Right renal pelvis (tissue), 4 donors: ENCODE measurements at regions not wholly inside any gene's neighbourhood (a gene's known extent, or its start where the extent isn't known, plus 50 kb on each side); places are given as distances from the start of the nearest gene placed in this dataset.

Experiments used
- DNase-seq, 4 donors: peaks; one replicate each; pipeline ENCODE4 v3.0.0-alpha.2; 2013; ENCODE audit warnings: low read depth in 4 of 4, low spot score in 3 of 4, missing footprints in 1 of 4

DNA sequence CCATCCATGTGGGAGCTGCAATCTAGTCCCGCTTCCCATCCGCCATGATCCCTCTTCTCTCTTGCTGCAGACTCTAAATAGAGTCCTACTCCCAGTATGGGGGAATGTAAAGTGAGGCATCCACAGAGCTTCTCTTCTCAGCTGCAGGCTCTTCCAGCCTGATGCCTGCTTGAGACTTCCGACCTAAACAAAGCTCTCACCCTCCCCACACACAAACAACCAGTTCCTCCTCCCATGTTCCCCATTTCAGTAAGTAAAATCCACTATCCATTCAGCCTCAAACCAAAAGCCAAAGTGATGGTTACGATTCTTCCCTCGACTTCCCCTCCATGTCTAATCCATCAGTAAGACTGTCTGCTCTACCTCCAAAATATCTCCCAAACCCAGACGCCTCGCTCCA is 108.2 kb upstream of the NFE2L3 start:
- DNase-seq = no peak

DNA sequence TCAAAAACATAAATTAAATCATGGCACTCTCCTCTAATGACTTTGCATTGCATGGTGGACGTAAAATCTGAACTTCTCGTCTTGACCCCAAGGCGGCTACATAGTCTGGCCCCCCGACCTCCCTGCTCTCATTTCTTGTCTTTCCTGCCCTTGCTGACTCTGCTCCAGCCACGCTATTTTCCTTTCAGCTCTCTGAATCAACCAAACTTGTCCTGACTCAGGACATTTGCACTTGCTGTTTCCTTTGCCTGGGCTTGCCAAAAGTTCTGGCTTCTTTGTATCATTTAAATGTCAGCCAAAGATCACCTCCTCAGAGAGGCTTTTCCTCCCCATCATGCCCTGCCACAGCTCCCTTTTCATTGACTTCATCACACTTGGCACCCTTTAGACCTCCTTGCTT is 107.7 kb upstream of the NFE2L3 start:
- no peak for DNase-seq

DNA sequence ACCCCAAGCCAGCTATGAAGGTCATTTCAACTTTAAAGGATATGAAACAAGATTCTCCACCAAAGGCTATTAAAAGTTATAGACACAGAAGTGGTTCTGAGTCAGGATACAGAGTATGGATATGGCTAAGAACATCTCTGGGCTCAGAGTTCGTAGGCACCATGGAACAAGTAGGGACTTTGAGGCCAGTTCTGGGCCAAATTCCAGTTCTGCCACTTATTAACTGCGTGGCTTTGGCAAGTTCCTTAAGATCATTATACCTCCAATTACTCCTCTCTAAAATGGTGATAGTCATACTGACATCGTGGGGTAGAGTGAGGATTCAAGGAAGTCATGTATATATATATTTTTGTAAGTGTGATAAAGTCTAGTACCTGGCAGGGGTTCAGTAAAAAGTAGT is 105.8 kb upstream of the NFE2L3 start:
- no peak for DNase-seq

DNA sequence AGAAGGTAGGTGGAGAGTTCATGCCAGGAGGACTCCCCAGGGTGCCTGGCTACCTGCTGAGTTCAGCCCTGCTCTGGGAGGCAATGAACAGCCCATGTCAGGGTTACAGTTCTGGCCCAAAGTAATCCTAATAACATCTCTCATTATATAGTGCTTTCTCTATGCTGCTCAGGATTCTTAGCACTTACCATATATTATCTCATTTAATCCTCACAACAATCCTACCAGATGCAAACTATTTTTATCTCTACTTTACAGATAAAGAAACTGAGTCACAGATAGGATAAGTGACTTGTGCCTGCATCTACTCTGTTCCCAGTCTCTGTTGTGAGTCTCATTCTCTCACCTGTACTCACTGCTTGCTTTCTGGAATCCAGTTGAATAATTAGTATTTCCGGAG is 105.1 kb upstream of the NFE2L3 start:
- no peak for DNase-seq

DNA sequence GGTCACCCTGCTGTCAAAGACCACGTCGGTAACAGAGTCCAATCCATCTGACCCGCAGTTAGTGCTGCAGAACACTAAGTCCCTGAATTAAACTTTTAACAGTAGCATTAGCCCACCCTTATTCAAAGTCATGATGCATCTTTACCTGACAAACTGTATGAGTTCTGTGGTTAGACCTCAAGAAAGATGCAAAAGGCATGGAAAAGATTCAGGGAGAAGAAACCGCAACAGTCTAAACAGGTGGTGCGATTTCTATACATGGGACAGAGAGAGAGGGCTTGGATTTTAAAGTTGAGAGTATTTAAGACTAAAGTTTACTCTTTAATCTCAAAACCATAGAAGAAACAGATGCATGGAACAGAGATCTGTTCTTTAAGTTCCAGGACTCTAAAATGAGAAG is 103.3 kb upstream of the NFE2L3 start:
- no peak for DNase-seq

DNA sequence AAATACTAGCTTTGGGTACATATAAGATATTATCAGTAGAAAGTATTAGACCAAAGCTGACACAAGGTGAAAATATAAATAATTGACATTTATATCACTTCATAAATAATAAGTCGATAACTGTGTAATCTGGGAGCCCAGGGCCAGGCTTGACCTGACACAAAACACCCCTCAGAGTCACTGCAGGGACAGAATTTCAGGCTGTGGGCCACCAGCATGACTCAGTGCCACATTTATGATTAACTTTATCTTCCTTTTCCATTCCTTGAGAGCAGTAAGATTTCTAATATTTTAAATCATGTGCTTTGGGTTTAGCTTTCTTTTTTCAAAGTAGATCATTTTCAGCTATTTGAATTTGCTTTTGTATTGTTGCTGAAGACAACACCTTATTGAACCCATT is 102.9 kb upstream of the NFE2L3 start:
- DNase-seq = no peak

DNA sequence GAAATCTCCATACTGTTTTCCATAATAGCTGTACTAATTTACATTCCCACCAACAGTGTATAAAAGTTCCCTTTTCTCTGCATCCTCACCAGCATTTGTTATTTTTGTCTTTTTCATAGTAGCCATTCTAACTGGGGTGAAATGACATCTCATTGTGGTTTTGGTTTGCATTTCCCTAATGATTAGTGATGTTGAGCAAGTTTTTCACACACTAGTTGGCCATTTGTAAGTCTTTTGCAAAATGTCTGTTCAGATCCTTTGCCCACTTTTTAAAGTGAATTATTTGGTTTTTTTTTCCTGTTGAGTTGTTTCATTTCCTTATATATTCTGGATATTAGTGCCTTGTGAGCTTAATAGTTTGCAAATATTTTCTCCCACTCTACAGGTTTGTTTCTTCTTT is 101.0 kb upstream of the NFE2L3 start:
- DNase-seq = no peak

DNA sequence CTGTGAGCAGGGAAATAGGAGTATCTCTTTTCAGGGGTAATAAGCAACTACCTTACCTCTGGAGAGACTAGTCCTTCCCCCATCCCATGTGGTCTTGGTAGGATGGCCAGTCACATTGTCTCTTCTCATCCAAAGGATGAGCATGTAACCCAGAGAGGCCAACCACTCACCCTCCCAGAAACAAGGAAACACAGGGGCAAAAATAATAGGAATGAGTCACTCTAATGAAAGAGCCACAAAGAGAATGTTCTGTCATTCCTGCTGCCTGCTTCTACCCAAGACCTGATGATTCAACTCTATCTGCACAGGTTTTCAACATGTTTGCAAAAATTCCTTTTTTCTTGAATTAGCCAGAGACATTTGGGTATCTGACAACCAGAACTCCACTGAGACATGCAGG is 99.3 kb upstream of the NFE2L3 start:
- DNase-seq = no peak

DNA sequence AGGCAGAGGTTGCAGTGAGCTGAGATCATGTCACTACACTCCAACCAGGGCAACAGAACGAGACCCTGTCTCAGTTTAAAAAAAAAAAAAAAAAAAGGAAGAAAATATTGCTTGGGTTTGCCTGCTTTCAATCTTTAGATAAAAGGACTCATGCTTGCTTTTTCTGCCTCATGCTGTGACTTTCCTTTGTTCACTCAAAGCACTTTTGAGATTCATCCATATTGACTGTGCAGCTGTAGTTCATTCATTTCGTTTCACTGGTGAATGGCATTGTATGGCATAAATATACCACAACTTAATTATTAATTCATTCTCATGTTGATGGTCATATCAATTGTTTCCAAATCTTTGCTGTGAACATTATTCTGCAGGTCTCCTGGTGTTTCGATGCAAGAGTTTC is 97.6 kb upstream of the NFE2L3 start:
- no peak for DNase-seq

DNA sequence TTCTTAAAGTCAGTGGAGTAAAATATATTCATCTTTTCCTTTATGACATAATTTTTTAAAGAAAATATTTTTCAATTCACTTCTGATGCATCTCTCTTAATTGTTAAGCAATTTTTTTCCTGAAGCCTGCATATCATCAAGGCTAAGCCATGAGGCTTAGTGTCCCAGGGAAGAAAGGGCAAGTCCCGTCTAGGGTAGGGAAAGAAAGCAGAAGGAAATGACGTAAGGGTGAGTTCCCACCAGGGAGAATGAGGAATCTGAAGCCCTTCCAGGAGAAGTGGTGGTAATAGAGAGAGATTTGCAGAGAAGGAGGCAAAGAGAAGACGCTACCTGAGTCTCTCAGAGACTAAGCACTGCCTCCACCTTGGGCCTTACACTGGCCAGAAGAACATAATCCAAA is 96.8 kb upstream of the NFE2L3 start:
- DNase-seq = no peak

DNA sequence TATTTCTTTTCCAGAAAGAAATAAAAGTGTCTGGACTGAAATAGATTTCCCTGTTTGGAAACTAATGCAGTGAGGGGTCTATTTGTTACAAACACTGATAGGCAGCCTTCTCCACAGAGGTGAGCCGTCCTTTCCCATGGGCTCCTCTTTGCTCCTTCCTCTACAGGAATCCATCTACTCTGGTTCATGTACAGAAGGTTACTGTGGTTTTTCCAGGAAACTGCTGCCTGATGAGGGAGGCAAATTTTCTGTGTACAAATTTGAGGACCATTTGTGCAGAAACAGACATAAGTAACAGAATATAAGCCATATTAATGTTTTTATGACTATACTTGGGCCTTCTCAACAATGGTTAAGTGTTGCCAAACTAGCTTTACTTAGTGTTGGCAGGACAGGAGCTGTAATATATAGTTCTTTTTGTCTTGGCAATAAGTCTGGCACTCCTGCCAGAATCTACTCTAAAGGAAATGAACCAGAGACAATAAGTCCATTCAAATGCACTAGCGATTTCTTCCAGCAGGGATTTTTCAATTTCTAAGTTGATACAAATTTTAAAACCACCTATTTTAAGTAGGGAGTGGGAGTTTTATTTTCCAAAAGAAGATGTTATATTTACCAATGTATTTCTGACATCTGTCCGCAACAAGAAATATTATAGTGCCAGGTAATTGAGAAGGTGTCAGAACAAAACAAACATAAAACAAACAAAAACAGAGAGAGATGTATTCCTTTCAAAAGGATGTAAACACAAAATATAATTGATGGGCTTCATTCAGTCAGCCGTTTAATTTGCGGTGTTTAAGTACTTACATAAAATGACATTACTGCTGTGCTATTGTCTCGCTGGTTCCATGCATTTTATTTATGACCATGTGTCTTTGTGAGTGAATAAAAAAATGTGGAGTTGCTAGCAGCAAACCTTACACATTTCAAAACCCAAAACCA is 91.0 kb upstream of the NFE2L3 start:
- no peak for DNase-seq

DNA sequence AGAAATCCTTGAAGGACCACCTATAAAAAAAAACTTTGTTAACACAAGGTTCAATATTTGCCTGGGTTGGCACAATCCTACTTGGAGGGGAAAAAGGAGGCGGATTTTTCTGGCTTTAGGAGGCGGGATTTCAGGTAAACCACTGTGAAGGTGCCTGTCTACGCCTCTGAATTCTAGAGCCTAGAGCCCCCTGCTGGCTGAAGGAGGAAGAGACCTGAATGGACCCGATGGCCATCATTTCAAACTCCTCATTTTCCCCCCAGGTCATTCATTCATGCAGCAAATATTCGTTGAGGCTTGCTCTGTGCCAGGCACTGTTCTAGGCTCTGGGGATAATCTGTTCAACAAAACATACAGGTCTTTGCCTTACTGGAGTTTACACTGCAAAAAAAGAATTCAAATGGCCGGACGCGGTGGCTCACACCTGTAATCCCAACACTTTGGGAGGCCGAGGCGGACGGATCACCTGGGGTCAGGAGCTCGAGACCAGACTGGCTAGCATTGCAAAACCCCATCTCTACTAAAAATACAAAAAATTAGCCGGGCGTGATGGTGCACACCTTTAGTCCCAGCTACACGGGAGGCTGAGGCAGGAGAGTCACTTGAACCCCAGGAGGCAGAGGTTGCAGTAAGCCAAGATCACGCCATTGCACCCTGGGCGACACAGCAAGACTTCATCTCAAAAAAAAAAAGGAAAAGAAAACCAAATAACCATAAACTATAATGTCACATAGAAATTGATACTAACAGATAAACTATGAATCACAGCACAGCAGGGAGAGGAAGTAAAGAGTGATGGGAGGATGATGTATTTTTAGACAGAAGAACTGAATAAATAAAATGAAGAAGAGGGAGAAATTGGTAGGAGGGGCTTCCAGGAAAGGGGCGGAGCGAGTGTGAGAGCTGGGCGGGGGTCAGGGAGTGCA is 90.1 kb upstream of the NFE2L3 start:
- DNase-seq = peak; percentile 38 to 54 (median 52)

DNA sequence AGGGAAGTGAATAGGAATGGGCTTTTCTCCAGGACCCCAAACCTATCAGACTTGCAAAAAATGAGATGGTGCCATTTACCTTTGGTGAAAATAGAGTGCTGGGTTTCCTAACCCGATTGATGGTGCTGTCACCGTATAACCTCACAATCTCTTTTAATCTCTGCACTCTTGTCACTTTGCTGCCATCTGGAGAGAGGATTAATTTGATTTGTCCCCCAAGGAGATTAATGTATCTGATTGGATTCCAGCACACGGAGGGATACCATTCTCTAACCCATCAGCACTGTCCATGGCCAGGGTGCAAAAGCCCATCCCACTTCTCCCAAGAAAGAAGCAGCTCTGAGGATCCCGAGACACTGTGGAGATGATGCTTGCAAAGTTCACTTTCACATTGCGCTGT is 86.3 kb upstream of the NFE2L3 start:
- DNase-seq = no peak

DNA sequence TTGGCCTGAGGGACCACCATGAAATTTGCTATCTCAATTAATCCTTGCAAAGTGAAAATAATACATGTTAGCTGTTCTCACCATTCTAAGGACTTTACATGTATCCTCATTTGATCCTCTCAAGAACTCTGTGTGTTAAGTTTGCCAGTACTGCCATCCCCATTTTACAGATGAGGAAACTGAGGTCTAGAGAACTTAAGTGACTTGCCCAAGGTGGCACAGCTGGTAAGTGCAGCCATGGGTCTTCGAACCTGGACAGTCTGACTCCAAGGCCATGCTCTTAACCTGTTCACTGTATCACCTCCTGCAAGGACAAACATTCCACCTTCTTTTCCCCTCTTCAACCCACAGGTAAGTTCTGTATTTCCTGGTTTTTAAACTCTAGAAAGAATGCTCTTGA is 85.3 kb upstream of the NFE2L3 start:
- DNase-seq = no peak

DNA sequence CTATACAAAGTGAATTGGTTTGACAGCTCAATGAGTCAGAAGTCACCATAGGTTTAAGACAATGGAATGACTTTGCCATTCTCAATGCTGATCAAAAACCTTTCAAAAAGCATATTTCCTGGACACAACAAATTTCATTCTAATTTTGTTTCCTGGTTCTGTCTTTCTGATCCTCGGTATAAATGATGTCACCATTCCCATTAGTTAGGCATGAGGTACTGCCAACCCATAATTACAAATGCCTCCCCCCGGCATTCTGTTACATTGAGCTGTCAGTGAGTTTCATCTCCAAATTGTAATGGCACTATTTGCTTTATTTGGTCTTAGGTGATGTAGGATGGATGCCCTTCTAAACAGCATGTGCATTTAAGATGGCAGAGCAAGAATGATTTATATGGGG is 81.7 kb upstream of the NFE2L3 start:
- DNase-seq = no peak

DNA sequence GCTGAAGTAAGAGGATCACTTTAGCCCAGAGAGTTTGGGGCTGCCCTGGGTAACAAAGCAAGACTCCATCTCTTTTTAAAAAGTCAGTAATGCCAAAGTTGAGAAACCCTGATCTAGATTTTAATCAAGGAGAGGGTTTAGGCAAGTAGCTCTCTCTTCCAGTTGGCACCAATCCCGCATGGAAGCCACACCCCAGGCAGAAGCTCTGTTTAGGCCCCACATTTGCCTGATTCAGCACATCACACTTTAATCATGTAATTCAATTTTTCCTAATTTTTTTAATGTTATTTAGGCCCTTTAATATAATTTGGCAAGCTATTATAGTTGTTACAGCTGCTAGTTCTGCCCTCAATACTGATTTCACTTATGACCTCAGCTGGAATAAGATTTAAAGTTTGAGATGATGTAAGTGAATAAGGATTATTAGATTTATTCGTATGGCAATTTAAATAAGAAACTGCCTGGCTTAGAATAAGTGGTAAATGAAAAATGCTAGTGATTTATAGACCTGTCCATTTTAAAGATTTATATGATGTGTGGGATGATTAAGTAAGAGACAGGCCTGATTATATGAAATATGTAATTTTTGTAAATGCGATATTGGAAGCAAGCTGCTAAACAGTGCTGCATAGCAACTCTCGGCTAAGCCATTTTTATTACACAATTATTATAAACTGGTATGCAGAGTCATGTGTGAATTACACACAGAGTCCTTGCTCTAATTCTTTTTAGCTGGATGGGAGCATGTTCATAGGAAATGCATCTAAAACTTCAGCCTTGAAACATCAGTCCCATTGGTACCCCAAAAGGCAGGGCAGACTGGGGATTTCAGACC is 80.2 kb upstream of the NFE2L3 start:
- DNase-seq = no peak

DNA sequence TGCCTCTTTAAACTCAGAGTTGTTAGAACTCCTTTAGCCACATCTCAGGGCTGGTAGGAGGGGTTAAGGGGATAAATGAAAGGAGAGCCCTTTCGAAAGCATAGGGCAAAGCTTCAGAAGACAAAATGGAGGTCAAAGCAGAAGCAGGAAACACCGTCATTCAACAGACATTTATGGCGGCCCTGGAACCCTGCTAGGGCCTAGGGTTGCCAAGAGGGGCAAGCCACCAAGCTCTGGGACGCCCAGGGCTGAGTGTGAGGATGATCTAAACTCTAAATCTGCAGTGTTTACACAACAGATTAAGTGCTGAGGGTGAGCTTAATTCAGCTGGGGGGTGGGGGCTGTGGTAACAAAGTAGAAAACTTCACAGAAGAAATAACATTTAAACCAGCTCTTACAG is 79.0 kb upstream of the NFE2L3 start:
- no peak for DNase-seq

DNA sequence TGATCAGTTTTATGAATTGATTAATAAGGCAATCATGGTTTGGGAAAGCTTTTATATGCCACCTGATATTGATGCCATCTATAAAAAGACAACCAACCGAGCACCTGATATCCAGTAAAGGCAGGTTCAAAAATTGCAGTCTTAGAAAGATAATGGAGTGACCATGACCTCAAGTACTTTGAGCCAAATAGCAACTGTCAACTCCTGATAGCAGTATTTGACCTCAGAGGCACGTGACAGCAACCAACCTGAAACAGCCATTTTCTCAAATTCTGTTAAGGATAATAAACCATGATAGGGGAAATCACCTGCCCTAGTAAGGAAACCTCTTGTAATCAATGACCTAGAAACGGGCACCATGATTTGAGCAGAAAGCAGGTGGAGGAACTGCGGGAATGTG is 77.1 kb upstream of the NFE2L3 start:
- no peak for DNase-seq

DNA sequence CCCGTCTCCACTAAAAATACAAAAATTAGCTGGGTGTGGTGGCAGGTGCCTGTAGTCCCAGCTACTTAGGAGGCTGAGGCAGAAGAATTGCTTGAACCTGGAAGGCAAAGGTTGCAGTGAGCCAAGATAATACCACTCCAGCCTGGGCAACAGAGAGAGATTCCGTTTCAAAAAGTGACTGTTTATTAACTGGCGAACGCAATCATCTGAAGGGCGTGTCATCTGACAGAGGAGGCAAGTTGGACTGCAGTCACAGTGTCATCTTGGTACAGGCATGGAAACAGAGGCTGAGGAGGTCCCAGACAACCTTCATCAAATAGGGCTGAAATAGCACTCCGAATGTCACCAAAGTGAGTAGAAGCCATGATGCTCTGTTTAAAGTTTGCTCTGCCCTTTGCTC is 75.3 kb upstream of the NFE2L3 start:
- no peak for DNase-seq

DNA sequence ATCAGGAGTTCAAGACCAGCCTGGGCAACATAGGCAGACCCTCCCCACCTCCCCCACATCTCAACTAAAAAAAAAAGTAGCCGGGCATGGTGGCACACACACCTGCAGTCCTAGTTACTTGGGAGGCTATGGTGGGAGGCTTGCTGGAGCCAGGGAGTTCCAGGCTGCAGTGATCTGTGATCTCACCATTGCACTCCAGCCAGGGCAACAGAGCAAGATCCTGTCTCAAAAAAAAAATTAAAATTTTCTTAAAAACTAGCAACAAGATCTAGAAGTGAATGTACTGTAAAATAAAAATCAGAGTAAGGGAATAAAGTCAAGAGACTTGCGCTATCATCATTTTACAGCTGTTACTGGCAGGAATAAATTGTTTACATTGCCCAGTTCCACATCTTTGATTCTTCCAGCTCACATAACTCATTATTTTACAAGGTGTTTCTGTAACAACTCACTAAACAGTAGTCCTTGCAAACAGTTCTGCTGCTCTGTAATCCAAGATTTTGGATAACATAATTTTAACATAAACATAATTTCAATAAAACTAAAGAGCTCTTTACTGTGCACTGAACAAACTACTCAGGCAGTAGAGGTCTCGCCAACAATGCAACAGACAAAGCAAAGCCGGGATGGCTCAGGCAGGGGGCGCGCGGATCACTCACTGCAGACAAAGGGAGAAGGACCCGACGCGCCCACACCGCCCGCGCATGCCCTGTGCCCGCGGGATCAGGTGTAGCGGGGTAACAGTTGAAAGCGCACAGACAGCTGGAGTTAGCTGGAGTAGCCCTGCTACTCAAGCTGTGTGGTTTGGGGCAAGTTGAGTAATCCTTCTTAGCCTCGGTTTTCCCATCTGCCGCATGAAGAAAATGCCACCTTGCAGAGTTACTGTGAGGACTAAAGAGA is 73.3 kb upstream of the NFE2L3 start:
- peak in 1 of 4 donors; percentile 52 for DNase-seq
